IgD-negative memory B cell (primary cell): ENCODE measurements at regions not wholly inside any gene's neighbourhood (a gene's known extent, or its start where the extent isn't known, plus 50 kb on each side); places are given as distances from the start of the nearest gene placed in this dataset.
A peak's percentile ranks its signal among the peaks of the same experiment; 100 is the strongest.

Experiments
- H3K27ac Mint-ChIP-seq, 3 donors: one replicate each; pipeline ENCODE4 v1.8.0; 2020 to 2022; ENCODE audit warnings: mild to moderate bottlenecking in 3 of 3, mixed read lengths in 3 of 3, moderate library complexity in 1 of 3
- H3K27me3 Mint-ChIP-seq: one replicate; pipeline ENCODE4 v1.8.0; 2021; ENCODE audit warnings: mixed read lengths
- H3K36me3 Mint-ChIP-seq: one replicate; pipeline ENCODE4 v1.8.0; 2020; ENCODE audit warnings: mild to moderate bottlenecking, mixed read lengths
- H3K4me1 Mint-ChIP-seq, 3 donors: one replicate each; pipeline ENCODE4 v1.8.0; 2020 to 2022; ENCODE audit warnings: mixed read lengths in 3 of 3, mild to moderate bottlenecking in 1 of 3
- H3K4me3 Mint-ChIP-seq, 4 donors: one replicate each; pipeline ENCODE4 v1.8.0; 2020 to 2022; ENCODE audit warnings: mild to moderate bottlenecking in 4 of 4, mixed read lengths in 4 of 4, moderate library complexity in 3 of 4
- H3K9me3 Mint-ChIP-seq, 3 donors: one replicate each; pipeline ENCODE4 v1.8.0; 2020 to 2021; ENCODE audit warnings: mixed read lengths in 3 of 3, mild to moderate bottlenecking in 1 of 3

- H3K4me1 Mint-ChIP-seq = peaks cover 9 to 14% (median 12%) of the 10 kb centered on the region in 3 donors
Measured at GRCh38 chr1:101102426-101103156, 77.0 kb upstream of the DPH5 start.

GRCh38 chr1:101101360-101101759 lies 75.8 kb upstream of the DPH5 start:
- no peak overlapping the region for H3K4me3 Mint-ChIP-seq
- H3K4me1 Mint-ChIP-seq = peaks cover 11 to 14% (median 12%) of the 10 kb centered on the region in 3 donors
- H3K27ac Mint-ChIP-seq = no peak overlapping the region
- H3K9me3 Mint-ChIP-seq = no peaks in the 10 kb centered on the region
- H3K27me3 Mint-ChIP-seq = peaks cover 2% of the 10 kb centered on the region
- peaks cover 4% of the 10 kb centered on the region for H3K36me3 Mint-ChIP-seq

More at GRCh38 chr1:101102426-101103156, 77.0 kb upstream of the DPH5 start:
- H3K36me3 Mint-ChIP-seq = peaks cover 2% of the 10 kb centered on the region
- H3K27me3 Mint-ChIP-seq = peaks cover 2% of the 10 kb centered on the region
- no peak overlapping the region for H3K4me3 Mint-ChIP-seq
- H3K9me3 Mint-ChIP-seq = no peaks in the 10 kb centered on the region
- no peak overlapping the region for H3K27ac Mint-ChIP-seq

GRCh38 chr1:101100674-101101073 lies 75.1 kb upstream of the DPH5 start:
- Mint-ChIP-seq H3K27ac (no peak overlapping the region), H3K9me3 (no peaks in the 10 kb centered on the region), H3K27me3 (peaks cover 2% of the 10 kb centered on the region), H3K4me1 (peaks cover 11 to 14% (median 12%) of the 10 kb centered on the region in 3 donors), H3K36me3 (peaks cover 4% of the 10 kb centered on the region), H3K4me3 (no peak overlapping the region)

GRCh38 chr1:101098907-101099306 lies 73.3 kb upstream of the DPH5 start:
- Mint-ChIP-seq H3K4me3 (peak overlapping the region in 1 of 4 donors; percentile 22), H3K27ac (no peak overlapping the region), H3K4me1 (peaks cover 11 to 14% (median 12%) of the 10 kb centered on the region in 3 donors), H3K9me3 (peaks cover 0 to 4% (median 0%) of the 10 kb centered on the region in 3 donors), H3K36me3 (peaks cover 4% of the 10 kb centered on the region), H3K27me3 (peaks cover 2% of the 10 kb centered on the region)

GRCh38 chr1:101098327-101098726 lies 72.7 kb upstream of the DPH5 start:
- Mint-ChIP-seq H3K27ac (no peak overlapping the region), H3K4me3 (no peak overlapping the region), H3K27me3 (peaks cover 2% of the 10 kb centered on the region), H3K4me1 (peaks cover 11 to 14% (median 12%) of the 10 kb centered on the region in 3 donors), H3K9me3 (peaks cover 0 to 4% (median 0%) of the 10 kb centered on the region in 3 donors), H3K36me3 (peaks cover 4% of the 10 kb centered on the region)

GRCh38 chr1:101089613-101090338 lies 64.2 kb upstream of the DPH5 start:
- no peaks in the 10 kb centered on the region for H3K27me3 Mint-ChIP-seq
- peaks cover 4% of the 10 kb centered on the region for H3K36me3 Mint-ChIP-seq
- H3K4me3 Mint-ChIP-seq = no peak overlapping the region
- peak overlapping the region in 1 of 3 donors; percentile 53 for H3K27ac Mint-ChIP-seq
- H3K9me3 Mint-ChIP-seq = peaks cover 0 to 7% (median 0%) of the 10 kb centered on the region in 3 donors
- H3K4me1 Mint-ChIP-seq = peaks cover 0 to 4% (median 2%) of the 10 kb centered on the region in 3 donors

GRCh38 chr1:101088431-101088830 lies 62.8 kb upstream of the DPH5 start:
- peaks cover 4 to 7% (median 4%) of the 10 kb centered on the region in 3 donors for H3K4me1 Mint-ChIP-seq
- no peaks in the 10 kb centered on the region for H3K27me3 Mint-ChIP-seq
- H3K27ac Mint-ChIP-seq = no peak overlapping the region
- H3K4me3 Mint-ChIP-seq = no peak overlapping the region
- H3K36me3 Mint-ChIP-seq = peaks cover 4% of the 10 kb centered on the region
- H3K9me3 Mint-ChIP-seq = peaks cover 0 to 3% (median 0%) of the 10 kb centered on the region in 3 donors

GRCh38 chr1:101086783-101087182 lies 61.2 kb upstream of the DPH5 start:
- Mint-ChIP-seq H3K36me3 (peaks cover 4% of the 10 kb centered on the region), H3K4me3 (no peak overlapping the region), H3K27ac (no peak overlapping the region), H3K9me3 (no peaks in the 10 kb centered on the region), H3K4me1 (peaks cover 4 to 7% (median 5%) of the 10 kb centered on the region in 3 donors), H3K27me3 (no peaks in the 10 kb centered on the region)

GRCh38 chr1:101081496-101082488 lies 56.2 kb upstream of the DPH5 start:
- Mint-ChIP-seq H3K4me3 (peak overlapping the region in 2 of 4 donors; percentile 0 to 78), H3K36me3 (peaks cover 8% of the 10 kb centered on the region), H3K9me3 (no peaks in the 10 kb centered on the region), H3K4me1 (peaks cover 15 to 21% (median 20%) of the 10 kb centered on the region in 3 donors), H3K27me3 (no peaks in the 10 kb centered on the region), H3K27ac (peak overlapping the region in 1 of 3 donors; percentile 69)

GRCh38 chr1:101080859-101081258 lies 55.3 kb upstream of the DPH5 start:
- no peaks in the 10 kb centered on the region for H3K9me3 Mint-ChIP-seq
- H3K36me3 Mint-ChIP-seq = peaks cover 6% of the 10 kb centered on the region
- H3K27ac Mint-ChIP-seq = no peak overlapping the region
- H3K4me3 Mint-ChIP-seq = no peak overlapping the region
- no peaks in the 10 kb centered on the region for H3K27me3 Mint-ChIP-seq
- peaks cover 15 to 21% (median 20%) of the 10 kb centered on the region in 3 donors for H3K4me1 Mint-ChIP-seq

- H3K4me1 Mint-ChIP-seq = peaks cover 12 to 21% (median 16%) of the 10 kb centered on the region in 3 donors
- H3K27ac Mint-ChIP-seq = no peak overlapping the region
- H3K36me3 Mint-ChIP-seq = peaks cover 6% of the 10 kb centered on the region
- no peaks in the 10 kb centered on the region for H3K27me3 Mint-ChIP-seq
- no peaks in the 10 kb centered on the region for H3K9me3 Mint-ChIP-seq
- peak overlapping the region in 2 of 4 donors; percentile 2 to 25 for H3K4me3 Mint-ChIP-seq
Measured at GRCh38 chr1:101079341-101079740, 53.8 kb upstream of the DPH5 start.

GRCh38 chr1:101077849-101078248 lies 52.3 kb upstream of the DPH5 start:
- no peaks in the 10 kb centered on the region for H3K9me3 Mint-ChIP-seq
- peaks cover 11% of the 10 kb centered on the region for H3K36me3 Mint-ChIP-seq
- H3K4me3 Mint-ChIP-seq = no peak overlapping the region
- peaks cover 12 to 21% (median 18%) of the 10 kb centered on the region in 3 donors for H3K4me1 Mint-ChIP-seq
- no peak overlapping the region for H3K27ac Mint-ChIP-seq
- no peaks in the 10 kb centered on the region for H3K27me3 Mint-ChIP-seq

- H3K27me3 Mint-ChIP-seq = no peaks in the 10 kb centered on the region
- peaks cover 0 to 3% (median 0%) of the 10 kb centered on the region in 3 donors for H3K9me3 Mint-ChIP-seq
- H3K4me3 Mint-ChIP-seq = no peak overlapping the region
- peaks cover 12 to 23% (median 16%) of the 10 kb centered on the region in 3 donors for H3K4me1 Mint-ChIP-seq
- H3K36me3 Mint-ChIP-seq = peaks cover 15% of the 10 kb centered on the region
- H3K27ac Mint-ChIP-seq = no peak overlapping the region
Measured at GRCh38 chr1:101075926-101076325, 50.3 kb upstream of the DPH5 start.
